SK-N-MC (cell line): ENCODE measurements at regions not wholly inside any gene's neighbourhood (a gene's known extent, or its start where the extent isn't known, plus 50 kb on each side); places are given as distances from the start of the nearest gene placed in this dataset.

Experiments
- EZH2 ChIP-seq: fragments of 200-600 bp; sonication (generic); IDR thresholded peaks from one replicate; pipeline ENCODE4 v1.6.1; 2017; ENCODE audit warnings: antibody characterized with exemption
- FOXP2 ChIP-seq: optimal IDR thresholded peaks from 2 replicates; pipeline ENCODE3; 2011; ENCODE audit warnings: mild to moderate bottlenecking, moderate library complexity; ENCODE audit not compliant: insufficient read depth; ENCODE audit errors: extremely low read length, control extremely low read depth
- POLR2AphosphoS5 ChIP-seq: IDR thresholded peaks from 2 replicates; pipeline ENCODE4 v1.6.1; 2012; ENCODE audit warnings: mild to moderate bottlenecking, low read depth, low read length, borderline replicate concordance

- TF ChIP-seq POLR2AphosphoS5 (no peak), EZH2 (no peak), FOXP2 (no peak)
Observed at GRCh38 chr2:62398356-62398755, 107.6 kb downstream of the TMEM17 start.
